Colonic mucosa (tissue), 4 donors: ENCODE measurements at regions not wholly inside any gene's neighbourhood (a gene's known extent, or its start where the extent isn't known, plus 50 kb on each side); places are given as distances from the start of the nearest gene placed in this dataset.

ENCODE experiments used
- DNase-seq: peaks from one replicate; pipeline ENCODE4 v3.0.0-alpha.2; 2020
- H3K27ac ChIP-seq: fragments of 200-600 bp; one replicate; pipeline ENCODE4 v1.8.0; 2021
- H3K27me3 ChIP-seq: fragments of 200-600 bp; one replicate; pipeline ENCODE4 v1.8.0; 2021
- H3K36me3 ChIP-seq: fragments of 200-600 bp; one replicate; pipeline ENCODE4 v1.8.0; 2021
- H3K4me1 ChIP-seq: fragments of 200-600 bp; one replicate; pipeline ENCODE4 v1.8.0; 2021; ENCODE audit warnings: mild to moderate bottlenecking
- H3K4me3 ChIP-seq: fragments of 200-600 bp; one replicate; pipeline ENCODE4 v1.8.0; 2021
- H3K9ac ChIP-seq, 2 donors: one replicate each; pipeline ENCODE4 v1.7.0; 2013; ENCODE audit warnings: control low read depth in 2 of 2, low read depth in 2 of 2, low read length in 2 of 2
- H3K9me3 ChIP-seq: fragments of 200-600 bp; one replicate; pipeline ENCODE4 v1.8.0; 2021
- intact Hi-C: fragments of 100-400 bp; cut with DNase I; formaldehyde crosslinking; loops from one replicate; pipeline ENCODE4 v1.14.1; 2022
- TF ChIP-seq, protein P1 (sequence below): fragments of 200-600 bp; IDR thresholded peaks from one replicate; pipeline ENCODE4 v1.8.0; 2022; ENCODE audit warnings: antibody characterized with exemption, mild to moderate bottlenecking
- donor health status: healthy.
- donor health status: DM: no; HTN: no; CAD: no.
- donor health status: DM: no; HTN: no; CAD: no.

DNA sequence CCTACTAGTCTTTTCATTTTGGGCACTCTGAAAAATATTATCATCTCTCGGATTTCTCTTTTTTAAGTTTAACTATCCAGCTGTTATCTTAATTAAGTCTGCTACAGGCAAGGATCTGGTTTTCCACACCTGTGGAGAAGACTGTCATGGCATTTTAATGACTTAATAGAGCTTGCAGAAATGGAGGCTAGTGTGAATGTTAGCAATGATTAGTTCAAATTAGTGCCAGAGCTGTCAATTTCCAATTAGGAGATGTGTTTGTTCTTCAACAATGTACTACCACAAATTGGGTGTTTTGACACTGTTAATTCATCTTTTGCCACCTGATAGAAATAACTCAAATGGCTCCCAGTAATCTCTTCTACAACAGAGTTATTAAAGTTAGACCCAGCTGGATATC lies 2023.0 kb upstream of the CDH9 start:
- no peak overlapping the region for H3K4me3 ChIP-seq
- H3K4me1 ChIP-seq, result no peaks in the 10 kb centered on the region
- DNase-seq, result no peak
- no peak overlapping the region for H3K9ac ChIP-seq
- no peaks in the 10 kb centered on the region for H3K36me3 ChIP-seq
- H3K27ac ChIP-seq, result no peak overlapping the region
- H3K27me3 ChIP-seq, result no peaks in the 10 kb centered on the region
- H3K9me3 ChIP-seq, result no peaks in the 10 kb centered on the region
- TF ChIP-seq, protein P1, sequence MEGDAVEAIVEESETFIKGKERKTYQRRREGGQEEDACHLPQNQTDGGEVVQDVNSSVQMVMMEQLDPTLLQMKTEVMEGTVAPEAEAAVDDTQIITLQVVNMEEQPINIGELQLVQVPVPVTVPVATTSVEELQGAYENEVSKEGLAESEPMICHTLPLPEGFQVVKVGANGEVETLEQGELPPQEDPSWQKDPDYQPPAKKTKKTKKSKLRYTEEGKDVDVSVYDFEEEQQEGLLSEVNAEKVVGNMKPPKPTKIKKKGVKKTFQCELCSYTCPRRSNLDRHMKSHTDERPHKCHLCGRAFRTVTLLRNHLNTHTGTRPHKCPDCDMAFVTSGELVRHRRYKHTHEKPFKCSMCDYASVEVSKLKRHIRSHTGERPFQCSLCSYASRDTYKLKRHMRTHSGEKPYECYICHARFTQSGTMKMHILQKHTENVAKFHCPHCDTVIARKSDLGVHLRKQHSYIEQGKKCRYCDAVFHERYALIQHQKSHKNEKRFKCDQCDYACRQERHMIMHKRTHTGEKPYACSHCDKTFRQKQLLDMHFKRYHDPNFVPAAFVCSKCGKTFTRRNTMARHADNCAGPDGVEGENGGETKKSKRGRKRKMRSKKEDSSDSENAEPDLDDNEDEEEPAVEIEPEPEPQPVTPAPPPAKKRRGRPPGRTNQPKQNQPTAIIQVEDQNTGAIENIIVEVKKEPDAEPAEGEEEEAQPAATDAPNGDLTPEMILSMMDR, result no peak
- intact Hi-C loops, result no loop called here

DNA sequence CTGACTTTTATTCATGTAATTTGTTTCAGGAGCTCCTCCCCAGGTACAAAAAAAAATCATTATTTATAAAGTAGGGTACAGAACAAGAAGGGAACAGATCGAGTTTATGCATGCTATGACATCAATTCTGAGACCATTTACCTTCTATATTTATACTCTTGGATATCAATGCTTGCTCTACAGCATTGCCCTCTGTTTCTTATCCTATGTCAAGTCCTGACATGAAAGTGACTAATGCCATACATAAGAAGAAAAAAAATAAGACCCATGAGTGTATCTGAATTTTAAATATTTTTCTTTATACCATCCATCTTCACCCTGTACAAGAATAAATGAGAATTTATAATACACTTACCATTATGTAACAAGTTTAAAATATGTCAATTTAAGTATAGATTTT lies 2016.3 kb upstream of the CDH9 start:
- Histone ChIP-seq H3K27ac (no peak overlapping the region), H3K9ac (no peak overlapping the region), H3K4me3 (no peak overlapping the region), H3K4me1 (no peaks in the 10 kb centered on the region), H3K36me3 (no peaks in the 10 kb centered on the region), H3K9me3 (no peaks in the 10 kb centered on the region), H3K27me3 (no peaks in the 10 kb centered on the region)
- TF ChIP-seq, protein P1, result no peak
- DNase-seq, result no peak
- intact Hi-C loops, result no loop called here

DNA sequence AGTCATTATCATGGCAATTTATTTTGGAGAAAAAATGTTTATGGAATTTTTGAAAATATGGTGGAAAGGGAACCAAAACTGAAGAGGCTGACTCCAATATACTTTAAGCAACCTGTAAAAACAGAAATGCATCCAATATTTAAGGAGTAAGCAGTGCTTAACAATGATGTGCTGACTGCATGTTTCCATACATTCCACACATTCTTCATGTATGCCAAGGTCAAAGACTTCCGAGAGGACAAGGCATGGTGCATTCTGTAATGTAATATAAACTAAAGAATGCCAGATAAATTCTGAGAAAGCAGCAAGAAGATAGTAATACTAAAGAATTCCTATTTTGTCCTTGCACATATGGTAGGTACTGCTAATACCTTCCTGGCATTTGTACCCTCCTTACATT lies 2015.9 kb upstream of the CDH9 start:
- no peaks in the 10 kb centered on the region for H3K9me3 ChIP-seq
- no peaks in the 10 kb centered on the region for H3K36me3 ChIP-seq
- no peak overlapping the region for H3K9ac ChIP-seq
- intact Hi-C loops, result no loop called here
- no peaks in the 10 kb centered on the region for H3K27me3 ChIP-seq
- DNase-seq, result no peak
- H3K4me3 ChIP-seq, result no peak overlapping the region
- no peaks in the 10 kb centered on the region for H3K4me1 ChIP-seq
- no peak overlapping the region for H3K27ac ChIP-seq
- TF ChIP-seq, protein P1, result no peak

DNA sequence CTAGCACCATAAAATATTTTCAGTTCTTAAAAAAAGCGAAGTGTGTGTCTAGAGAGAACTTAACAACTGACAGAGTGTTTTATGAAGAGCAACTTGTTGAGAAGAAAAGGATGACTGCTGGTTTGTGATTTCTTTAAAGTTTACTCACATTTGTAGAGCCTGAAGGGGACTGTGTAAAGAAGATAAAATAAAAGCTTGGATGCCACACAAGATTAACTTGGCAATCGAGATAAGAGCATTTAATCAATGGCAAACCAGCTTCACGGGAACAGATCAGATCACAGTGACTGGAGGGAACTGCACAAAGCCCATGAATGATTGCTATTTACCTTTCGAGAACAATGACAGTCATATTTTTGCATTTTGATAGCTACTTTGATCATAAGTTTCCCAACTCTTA lies 2013.1 kb upstream of the CDH9 start:
- Histone ChIP-seq H3K9me3 (no peaks in the 10 kb centered on the region), H3K4me3 (no peak overlapping the region), H3K27ac (no peak overlapping the region), H3K36me3 (no peaks in the 10 kb centered on the region), H3K4me1 (no peaks in the 10 kb centered on the region), H3K9ac (no peak overlapping the region), H3K27me3 (no peaks in the 10 kb centered on the region)
- DNase-seq, result no peak
- TF ChIP-seq, protein P1, result no peak
- intact Hi-C loops, result no loop called here

DNA sequence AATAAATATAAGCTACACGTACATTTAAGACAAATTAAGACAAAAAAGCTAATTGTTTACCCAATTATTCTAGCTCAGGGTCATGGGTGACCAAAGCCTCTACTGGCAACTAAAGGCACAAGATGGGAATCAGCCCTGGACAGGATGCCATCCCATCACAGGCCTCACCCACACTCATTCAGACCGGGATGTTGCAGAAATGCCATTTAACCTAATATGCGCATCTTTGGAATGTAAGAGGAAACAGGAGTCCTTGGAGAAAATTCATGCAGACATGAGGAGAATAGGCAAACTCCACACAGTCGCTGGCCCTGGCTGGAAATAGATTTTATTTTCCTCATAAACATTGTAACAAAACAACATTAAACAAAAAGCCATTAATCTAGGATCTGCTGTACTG lies 2003.8 kb upstream of the CDH9 start:
- Histone ChIP-seq H3K4me3 (no peak overlapping the region), H3K36me3 (no peaks in the 10 kb centered on the region), H3K9ac (no peak overlapping the region), H3K9me3 (no peaks in the 10 kb centered on the region), H3K27me3 (no peaks in the 10 kb centered on the region), H3K27ac (no peak overlapping the region), H3K4me1 (no peaks in the 10 kb centered on the region)
- TF ChIP-seq, protein P1, result no peak
- DNase-seq, result no peak
- intact Hi-C loops, result no loop called here

DNA sequence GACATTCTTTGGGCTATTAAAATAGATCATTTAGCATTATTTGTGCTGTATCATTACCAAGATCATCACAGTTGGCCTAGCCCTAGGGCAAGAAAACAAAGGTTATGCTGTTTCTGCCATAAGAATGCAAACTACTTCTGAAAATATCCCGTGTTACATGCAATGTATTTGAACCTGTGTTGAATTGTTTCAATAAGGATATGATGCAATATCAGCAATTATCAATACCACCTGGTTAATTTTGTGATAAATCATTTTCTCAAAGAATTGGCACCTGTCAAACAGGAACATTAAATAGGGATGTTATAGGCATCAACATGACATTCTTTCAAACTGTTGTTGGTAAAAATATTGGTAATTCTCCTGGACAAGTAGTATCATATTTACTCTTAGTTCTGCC lies 2002.0 kb upstream of the CDH9 start:
- Histone ChIP-seq H3K36me3 (no peaks in the 10 kb centered on the region), H3K9ac (no peak overlapping the region), H3K4me3 (no peak overlapping the region), H3K9me3 (no peaks in the 10 kb centered on the region), H3K27me3 (no peaks in the 10 kb centered on the region), H3K27ac (no peak overlapping the region), H3K4me1 (no peaks in the 10 kb centered on the region)
- intact Hi-C loops, result no loop called here
- no peak for DNase-seq
- TF ChIP-seq, protein P1, result no peak
